DMS153 (cell line): ENCODE measurements at regions not wholly inside any gene's neighbourhood (a gene's known extent, or its start where the extent isn't known, plus 50 kb on each side); places are given as distances from the start of the nearest gene placed in this dataset.

Source experiments
- DNase-seq: peaks from one replicate; lab custom pipeline; 2025; lab: John Stamatoyannopoulos, UW

GRCh38 chr5:125492977-125493376 is 746.5 kb upstream of the ZNF608 start:
- DNase-seq, result no peak

GRCh38 chr5:125496393-125496792 is 750.0 kb upstream of the ZNF608 start:
- no peak for DNase-seq

GRCh38 chr5:125497651-125498050 is 751.2 kb upstream of the ZNF608 start:
- DNase-seq, result no peak

GRCh38 chr5:125499636-125500332 is 753.3 kb upstream of the ZNF608 start:
- DNase-seq, result peak; percentile 45

- no peak for DNase-seq
Observed at GRCh38 chr5:125501396-125501795, 755.0 kb upstream of the ZNF608 start.

- DNase-seq, result no peak
Observed at GRCh38 chr5:125503946-125504345, 757.5 kb upstream of the ZNF608 start.

- no peak for DNase-seq
Observed at GRCh38 chr5:125505115-125505514, 758.7 kb upstream of the ZNF608 start.

- DNase-seq, result no peak
Observed at GRCh38 chr5:125506124-125506523, 759.7 kb upstream of the ZNF608 start.

GRCh38 chr5:125508225-125508624 is 761.8 kb upstream of the ZNF608 start:
- DNase-seq, result no peak

- DNase-seq, result no peak
Observed at GRCh38 chr5:125510651-125511050, 764.2 kb upstream of the ZNF608 start.

GRCh38 chr5:125517973-125518550 is 771.6 kb upstream of the ZNF608 start:
- no peak for DNase-seq

GRCh38 chr5:125521289-125521688 is 774.9 kb upstream of the ZNF608 start:
- DNase-seq, result no peak

- no peak for DNase-seq
Observed at GRCh38 chr5:125525356-125525755, 778.9 kb upstream of the ZNF608 start.

GRCh38 chr5:125526966-125527365 is 780.5 kb upstream of the ZNF608 start:
- DNase-seq, result no peak

- DNase-seq, result no peak
Observed at GRCh38 chr5:125528881-125529280, 782.4 kb upstream of the ZNF608 start.

- DNase-seq, result no peak
Observed at GRCh38 chr5:125530833-125531615, 784.6 kb upstream of the ZNF608 start.

- DNase-seq, result no peak
Observed at GRCh38 chr5:125536095-125536494, 789.7 kb upstream of the ZNF608 start.

GRCh38 chr5:125536582-125536981 is 790.1 kb upstream of the ZNF608 start:
- no peak for DNase-seq

GRCh38 chr5:125537661-125538060 is 791.2 kb upstream of the ZNF608 start:
- no peak for DNase-seq

GRCh38 chr5:125538469-125538868 is 792.0 kb upstream of the ZNF608 start:
- DNase-seq, result no peak

- DNase-seq, result no peak
Observed at GRCh38 chr5:125541085-125541484, 794.6 kb upstream of the ZNF608 start.

GRCh38 chr5:125549322-125549911 is 803.0 kb upstream of the ZNF608 start:
- no peak for DNase-seq

GRCh38 chr5:125550274-125550673 is 803.8 kb upstream of the ZNF608 start:
- no peak for DNase-seq
